ENCODE measurements at regions not wholly inside any gene's neighbourhood (a gene's known extent, or its start where the extent isn't known, plus 50 kb on each side); places are given as distances from the start of the nearest gene placed in this dataset.

GRCh38 chr1:87820668-87821334 is 492.1 kb downstream of the LMO4 start:
- DNase-seq (ENCODE audit: low read depth), result no peak

DNA sequence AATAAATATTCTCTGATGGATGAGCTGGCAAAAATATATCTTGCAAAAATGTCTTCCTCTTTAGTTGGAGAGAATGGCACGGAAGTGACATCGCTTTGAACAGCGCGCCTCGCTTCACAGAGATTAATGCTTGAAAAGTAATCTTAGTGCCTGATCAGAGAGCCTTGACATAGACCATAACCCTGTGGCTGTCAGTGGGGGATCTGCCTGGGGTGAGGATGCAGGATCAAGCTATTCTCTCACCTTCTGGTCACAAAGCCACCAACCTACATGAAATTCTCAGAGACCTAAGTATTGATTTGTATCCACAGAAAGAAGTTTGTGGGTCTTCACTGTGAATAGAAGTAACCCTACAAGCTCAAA is 492.6 kb downstream of the LMO4 start:
- no peak for DNase-seq (ENCODE audit: low read depth)

DNA sequence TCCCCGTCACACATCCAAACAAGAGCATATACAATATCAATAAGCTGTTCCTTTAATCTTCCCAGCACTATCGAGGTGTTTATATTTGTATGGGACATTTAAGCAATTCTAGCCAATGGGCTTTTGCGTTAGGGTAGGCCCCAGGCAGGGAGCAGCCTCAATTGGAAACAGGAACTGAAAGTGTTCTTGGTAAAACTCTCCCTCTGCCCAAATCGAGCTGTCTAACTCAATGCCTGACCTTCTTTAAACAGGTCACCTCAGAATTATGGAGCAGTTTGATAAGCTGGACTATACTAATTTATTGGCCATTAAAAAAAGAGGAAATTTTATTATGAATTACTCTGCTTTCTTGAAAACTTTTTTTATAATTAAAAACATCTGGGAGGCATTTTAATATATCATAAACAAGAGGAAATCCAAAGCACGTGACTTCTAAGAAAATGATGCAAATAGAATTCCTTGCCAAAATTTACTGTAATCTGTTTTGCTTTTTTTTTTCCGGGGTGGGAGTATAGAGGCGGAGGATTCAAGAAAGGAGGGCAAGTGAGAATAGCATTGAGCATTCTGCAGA is 498.1 kb downstream of the LMO4 start:
- DNase-seq (ENCODE audit: low read depth), result no peak

GRCh38 chr1:87829360-87829759 is 500.7 kb downstream of the LMO4 start:
- no peak for DNase-seq (ENCODE audit: low read depth)

DNA sequence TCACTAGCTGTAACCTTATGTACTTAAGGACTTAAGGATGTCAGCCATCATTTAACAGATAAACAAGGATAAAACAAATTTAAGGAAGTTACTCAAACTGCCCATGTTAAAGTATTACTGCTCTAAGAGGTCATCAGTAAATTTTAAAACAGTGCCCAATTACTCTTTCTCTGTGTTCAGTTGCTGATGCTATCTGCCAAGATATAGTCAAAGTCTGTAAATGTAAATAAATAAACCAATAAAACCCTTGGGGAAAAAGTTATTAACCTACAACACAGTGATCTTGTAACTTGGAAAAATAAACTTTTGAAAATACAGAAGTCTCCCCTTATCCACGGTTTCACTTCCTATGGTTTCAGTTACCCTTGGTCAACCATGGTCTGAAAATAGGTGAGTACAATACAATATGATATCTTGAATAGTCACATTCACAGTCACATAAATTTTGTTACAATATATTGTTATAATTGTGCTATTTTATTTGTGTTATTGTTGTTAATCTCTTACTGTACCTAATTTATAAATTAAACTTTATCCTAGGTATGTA is 501.8 kb downstream of the LMO4 start:
- DNase-seq (ENCODE audit: low read depth), result no peak

GRCh38 chr1:87833166-87833565 is 504.5 kb downstream of the LMO4 start:
- DNase-seq (ENCODE audit: low read depth), result no peak

DNA sequence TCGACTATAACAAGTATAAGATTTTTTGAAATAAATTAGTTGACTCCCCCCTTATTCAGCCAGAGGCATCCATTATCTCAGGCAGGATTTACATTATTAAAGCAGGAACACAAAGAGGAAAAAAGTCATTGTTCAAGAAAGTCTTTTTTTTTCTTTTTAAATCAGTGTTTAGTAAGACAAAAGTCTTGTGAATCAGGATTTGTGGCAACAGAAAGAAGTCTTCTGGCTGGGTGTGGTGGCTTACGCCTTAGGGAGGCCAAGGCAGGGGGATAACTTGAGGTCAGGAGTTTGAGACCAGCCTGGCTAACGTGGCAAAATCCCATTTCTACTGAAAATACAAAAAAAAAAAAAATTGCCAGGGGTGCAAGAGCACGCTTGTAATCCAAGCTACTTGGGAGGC is 505.5 kb downstream of the LMO4 start:
- DNase-seq (ENCODE audit: low read depth), result no peak

DNA sequence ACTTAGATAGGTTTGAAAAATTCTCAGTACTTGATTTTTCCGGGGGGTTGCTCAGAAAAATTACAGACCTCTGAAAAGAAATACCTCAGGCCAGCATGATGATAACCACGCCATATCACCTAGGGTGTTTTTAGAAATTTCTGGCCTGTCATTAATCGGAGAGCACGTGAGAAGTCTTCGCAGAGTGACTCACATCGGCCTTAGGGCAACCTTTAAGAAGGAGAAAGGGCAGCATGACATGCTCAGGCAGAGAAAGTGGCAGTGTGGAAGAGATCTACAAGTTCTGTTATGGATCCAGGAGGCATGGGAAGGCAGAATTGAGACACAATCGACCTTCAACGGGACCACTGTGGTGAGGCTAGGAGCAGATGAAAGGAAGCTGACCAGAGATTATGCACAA is 506.3 kb downstream of the LMO4 start:
- DNase-seq (ENCODE audit: low read depth), result no peak

DNA sequence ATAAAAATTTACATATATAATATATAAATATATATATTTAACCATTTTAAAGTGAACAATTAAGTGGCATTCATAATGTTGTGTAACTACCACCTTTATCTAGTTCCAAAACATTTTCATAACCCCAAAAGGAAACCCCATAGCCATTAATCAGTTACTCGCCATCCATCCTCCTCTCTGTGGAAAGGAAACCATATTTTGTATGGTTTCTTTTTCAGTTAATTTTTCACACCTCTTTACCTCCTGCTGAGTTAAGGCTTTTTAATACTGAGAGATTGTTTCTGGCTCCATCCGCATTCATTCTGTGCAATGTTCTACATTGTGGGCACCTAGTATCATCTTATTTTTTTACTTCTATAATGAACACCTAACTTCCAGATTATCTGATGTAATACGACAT is 512.1 kb downstream of the LMO4 start:
- DNase-seq (ENCODE audit: low read depth), result no peak

DNA sequence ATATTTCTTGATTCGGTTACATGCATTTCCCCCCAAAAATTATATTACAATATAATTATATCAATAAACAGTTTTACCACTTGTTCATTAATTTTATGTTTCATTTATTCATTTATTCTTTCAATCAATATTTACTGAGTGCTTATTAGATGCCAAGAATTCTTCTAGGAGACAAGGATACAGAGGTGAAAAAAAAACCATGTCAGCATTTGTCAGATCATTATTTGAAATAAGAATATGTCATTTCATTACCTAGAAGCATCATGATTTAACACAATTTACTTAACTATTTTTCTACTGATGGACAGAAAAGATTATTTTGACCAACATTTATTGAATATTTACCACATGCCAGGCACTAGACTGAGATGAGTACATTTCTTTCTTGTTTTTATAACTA is 512.7 kb downstream of the LMO4 start:
- DNase-seq (ENCODE audit: low read depth), result no peak

- no peak for DNase-seq (ENCODE audit: low read depth)
Measured at GRCh38 chr1:87842156-87842555, 513.5 kb downstream of the LMO4 start.

DNA sequence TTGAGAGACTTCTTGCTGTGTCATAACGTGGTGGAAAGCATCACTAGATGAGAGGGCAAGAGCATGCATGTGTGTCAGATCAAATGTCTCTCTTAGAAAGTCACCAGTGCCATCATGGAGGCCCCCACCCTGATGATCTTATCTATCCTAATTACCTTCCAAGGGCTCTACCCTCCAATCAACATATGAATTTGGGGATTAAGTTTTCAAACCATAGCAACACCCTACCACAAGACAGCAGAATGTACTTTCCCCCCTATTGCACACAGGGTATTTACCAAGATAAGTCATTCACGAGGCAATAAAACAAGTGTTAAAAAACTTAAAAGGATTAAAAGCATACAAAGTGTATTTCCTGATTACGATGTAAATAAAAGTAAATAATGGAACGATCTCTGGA is 515.6 kb downstream of the LMO4 start:
- no peak for DNase-seq (ENCODE audit: low read depth)

DNA sequence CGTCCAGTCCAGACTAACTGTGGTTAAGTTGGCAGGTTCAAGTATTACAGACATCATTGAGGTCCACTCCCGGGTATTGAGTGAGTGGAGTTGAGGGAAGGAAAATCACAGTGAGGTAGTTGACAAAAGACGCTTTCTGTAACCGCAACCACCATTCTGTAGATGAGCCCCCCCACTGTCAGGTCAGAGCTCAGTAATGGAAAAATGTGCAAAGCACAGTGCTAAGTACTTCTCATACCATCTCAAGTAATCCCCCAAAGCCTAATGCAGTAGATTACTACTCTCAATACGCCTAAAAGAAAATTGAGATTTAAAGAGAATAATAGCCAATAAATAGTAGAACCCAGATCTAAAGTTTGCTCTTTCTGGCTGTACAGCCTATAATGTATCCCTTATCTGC is 522.8 kb downstream of the LMO4 start:
- no peak for DNase-seq (ENCODE audit: low read depth)

DNA sequence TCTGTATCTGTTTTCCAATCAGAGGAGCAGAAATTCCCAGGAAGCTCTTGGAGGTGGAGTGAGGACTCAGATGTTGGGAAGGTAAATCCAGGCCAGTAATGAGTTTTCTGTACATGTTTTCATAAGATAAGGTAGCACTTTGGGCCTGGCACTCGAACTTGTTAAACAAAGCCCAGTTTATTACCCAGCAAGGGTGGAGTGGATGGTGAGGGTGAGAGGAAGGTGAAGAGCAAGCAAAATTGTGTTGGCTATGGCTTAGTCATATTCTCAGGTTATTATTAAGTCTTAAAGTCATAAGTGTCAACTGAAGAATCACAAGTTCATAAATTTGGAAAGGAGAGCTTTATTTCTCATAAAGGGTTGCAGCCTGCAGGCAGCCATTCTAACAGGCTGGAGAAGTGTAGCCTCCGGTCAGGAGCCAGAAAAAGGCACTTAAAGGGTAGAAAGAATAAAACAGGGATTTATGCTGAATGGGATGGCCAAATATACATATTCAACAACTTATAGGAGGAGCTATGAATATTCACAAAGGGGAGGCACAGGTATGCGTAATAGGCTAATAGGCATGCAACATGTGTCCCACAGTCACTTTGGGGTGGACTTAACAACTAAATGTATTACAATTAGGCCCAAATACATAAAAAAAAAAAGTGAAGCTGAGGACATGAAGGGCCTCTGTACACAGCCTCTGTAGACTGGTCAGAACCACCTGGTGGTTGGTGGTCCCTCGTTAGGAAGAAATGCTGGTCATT is 523.9 kb downstream of the LMO4 start:
- no peak for DNase-seq (ENCODE audit: low read depth)

GRCh38 chr1:87853576-87854351 is 525.1 kb downstream of the LMO4 start:
- DNase-seq (ENCODE audit: low read depth), result no peak

DNA sequence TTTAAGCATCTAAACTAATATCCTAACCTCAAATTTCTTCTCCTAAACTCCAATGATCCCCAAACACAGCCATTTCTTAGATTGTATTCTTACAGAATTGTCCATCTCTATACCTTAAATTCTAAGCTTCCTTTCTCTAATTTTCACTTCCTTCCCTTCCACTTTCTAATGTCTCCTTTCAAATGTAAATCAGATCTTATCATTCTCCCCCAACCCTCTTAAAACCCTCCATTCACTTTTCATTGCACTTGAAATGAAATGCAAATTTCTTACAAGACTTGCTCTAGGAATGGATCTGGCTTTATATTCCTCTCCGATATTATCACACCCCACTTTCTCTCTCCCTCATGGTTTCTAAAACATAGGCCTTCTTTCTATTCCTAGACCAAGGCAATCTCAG is 534.6 kb downstream of the LMO4 start:
- no peak for DNase-seq (ENCODE audit: low read depth)

DNA sequence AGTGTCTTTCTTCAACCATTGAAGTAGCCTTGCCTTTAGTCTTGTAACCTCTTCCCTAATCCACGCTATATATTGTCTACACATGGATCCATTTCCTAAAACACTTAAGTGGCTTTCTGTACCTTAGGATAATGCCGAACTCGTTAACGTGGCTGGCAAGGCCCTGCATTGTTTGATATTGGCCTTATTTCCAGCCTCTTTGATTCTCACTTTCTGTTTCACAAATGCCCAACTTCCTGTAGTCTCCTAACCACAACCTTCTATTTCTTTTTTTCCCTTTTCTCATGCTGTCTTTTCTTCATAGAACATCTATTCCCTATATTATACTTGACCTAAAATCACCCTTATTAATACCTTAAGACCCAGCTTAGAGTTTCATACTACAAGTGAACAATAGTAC is 536.0 kb downstream of the LMO4 start:
- no peak for DNase-seq (ENCODE audit: low read depth)

- DNase-seq (ENCODE audit: low read depth), result no peak
Measured at GRCh38 chr1:87866416-87866815, 537.7 kb downstream of the LMO4 start.

DNA sequence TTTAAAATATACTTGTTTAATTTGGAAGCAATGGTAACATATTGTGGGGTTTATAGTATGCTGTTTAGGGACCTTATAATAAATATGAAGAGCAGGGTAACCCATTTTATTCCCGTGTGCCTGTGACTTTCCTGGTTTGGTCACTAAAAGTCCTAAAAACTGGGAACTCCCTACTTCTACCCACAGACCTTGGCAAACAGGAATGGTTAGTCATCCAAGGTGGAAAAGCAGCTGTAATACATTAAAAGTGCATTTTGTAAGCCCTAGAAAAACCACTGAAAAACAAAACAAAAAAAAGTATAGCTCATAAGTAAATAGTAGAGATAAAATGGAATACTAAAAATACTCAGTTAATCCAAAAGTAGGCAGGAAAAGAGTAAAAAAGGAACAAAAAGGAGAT is 538.9 kb downstream of the LMO4 start:
- no peak for DNase-seq (ENCODE audit: low read depth)

DNA sequence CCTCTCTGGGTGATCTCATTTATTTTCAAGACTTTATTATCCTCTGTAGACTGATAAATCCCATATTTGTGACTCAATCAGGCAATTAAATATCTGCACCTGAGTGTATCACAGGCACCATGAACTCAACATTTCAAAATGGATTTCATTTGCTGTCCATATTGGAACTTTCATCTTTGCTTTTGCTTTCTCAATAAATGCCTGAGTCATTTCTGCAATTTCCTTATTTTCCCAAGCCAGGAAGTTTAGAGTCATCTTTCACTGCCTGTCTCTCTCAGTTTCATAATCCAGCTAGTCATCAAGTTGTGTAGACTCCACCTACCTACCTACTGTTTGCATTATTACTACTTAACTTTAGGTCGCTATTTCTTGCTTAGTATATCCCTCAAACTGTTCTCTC is 540.9 kb downstream of the LMO4 start:
- no peak for DNase-seq (ENCODE audit: low read depth)

- DNase-seq (ENCODE audit: low read depth), result no peak
Measured at GRCh38 chr1:87872189-87872588, 543.5 kb downstream of the LMO4 start.

DNA sequence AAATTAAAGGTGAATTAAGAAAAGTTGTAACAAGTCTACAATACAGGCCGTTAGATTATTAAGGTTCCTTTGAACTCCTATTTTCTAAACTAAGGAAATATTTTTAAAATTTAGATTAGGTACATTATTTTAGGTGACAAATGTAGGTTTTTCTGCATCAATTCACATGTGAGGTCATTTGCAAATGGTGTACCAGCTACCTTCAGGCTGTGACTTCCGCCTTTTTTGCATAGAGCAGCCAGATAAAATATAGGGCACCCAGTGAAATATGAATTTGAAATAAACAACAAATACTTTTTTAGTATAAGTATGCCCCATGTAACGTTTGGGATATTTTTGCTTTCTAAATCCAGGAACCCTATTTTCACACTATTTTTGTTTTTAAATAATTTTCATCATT is 544.0 kb downstream of the LMO4 start:
- DNase-seq (ENCODE audit: low read depth), result no peak

- DNase-seq (ENCODE audit: low read depth), result no peak
Measured at GRCh38 chr1:87878873-87879272, 550.2 kb downstream of the LMO4 start.
